GM19240 (cell line): ENCODE measurements at regions not wholly inside any gene's neighbourhood (a gene's known extent, or its start where the extent isn't known, plus 50 kb on each side); places are given as distances from the start of the nearest gene placed in this dataset.
"Not testable (repeated sequence)": the region's sequence is repeated elsewhere in the genome, so short reads cannot be mapped to it uniquely, and the experiment has no call there.

Source experiments
- DNase-seq: peaks from one replicate; pipeline ENCODE4 v3.0.0; 2011; ENCODE audit warnings: low spot score; ENCODE audit not compliant: insufficient read length

GRCh38 chr15:98549003-98549402 is 99.3 kb upstream of the IGF1R start:
- no peak for DNase-seq

- DNase-seq: no peak
Measured at GRCh38 chr15:98549741-98550140, 98.6 kb upstream of the IGF1R start.

GRCh38 chr15:98550363-98550762 is 98.0 kb upstream of the IGF1R start:
- DNase-seq: not testable (repeated sequence)

GRCh38 chr15:98551936-98552562 is 96.3 kb upstream of the IGF1R start:
- no peak for DNase-seq

- no peak for DNase-seq
Measured at GRCh38 chr15:98554272-98555172, 93.8 kb upstream of the IGF1R start.

GRCh38 chr15:98555173-98555515 is 93.2 kb upstream of the IGF1R start:
- no peak for DNase-seq

- DNase-seq: no peak
Measured at GRCh38 chr15:98556321-98556720, 92.0 kb upstream of the IGF1R start.

- no peak for DNase-seq
Measured at GRCh38 chr15:98560338-98560737, 88.0 kb upstream of the IGF1R start.

GRCh38 chr15:98561169-98561941 is 87.0 kb upstream of the IGF1R start:
- no peak for DNase-seq

- DNase-seq: no peak
Measured at GRCh38 chr15:98562331-98562937, 85.9 kb upstream of the IGF1R start.

GRCh38 chr15:98565566-98565965 is 82.8 kb upstream of the IGF1R start:
- DNase-seq: no peak

- no peak for DNase-seq
Measured at GRCh38 chr15:98567951-98568350, 80.4 kb upstream of the IGF1R start.

- no peak for DNase-seq
Measured at GRCh38 chr15:98568382-98569017, 79.8 kb upstream of the IGF1R start.

- DNase-seq: no peak
Measured at GRCh38 chr15:98570119-98570518, 78.2 kb upstream of the IGF1R start.

GRCh38 chr15:98580572-98580971 is 67.8 kb upstream of the IGF1R start:
- DNase-seq: no peak

- no peak for DNase-seq
Measured at GRCh38 chr15:98581715-98582114, 66.6 kb upstream of the IGF1R start.

- DNase-seq: no peak
Measured at GRCh38 chr15:98582900-98583554, 65.3 kb upstream of the IGF1R start.

- no peak for DNase-seq
Measured at GRCh38 chr15:98583771-98584430, 64.4 kb upstream of the IGF1R start.

- DNase-seq: no peak
Measured at GRCh38 chr15:98586066-98586465, 62.3 kb upstream of the IGF1R start.

GRCh38 chr15:98592136-98592535 is 56.2 kb upstream of the IGF1R start:
- no peak for DNase-seq
